ENCODE measurements at regions not wholly inside any gene's neighbourhood (a gene's known extent, or its start where the extent isn't known, plus 50 kb on each side); places are given as distances from the start of the nearest gene placed in this dataset. TPM values are rescaled to one million over a fixed set of nuclear protein-coding genes. Genes with fewer than 3 reads are reported as not detected.

Small RNA genes in the stretch of these regions (small RNA-seq; reads per million reads assigned to genes)
- gene COX6CP6 (ENCODE audit: low replicate concordance) (not detected), gene RNU6-281P (ENCODE audit: low replicate concordance) (not detected)

All from spinal cord (tissue), 1 donor.